AG04449 (cell line): ENCODE measurements at regions not wholly inside any gene's neighbourhood (a gene's known extent, or its start where the extent isn't known, plus 50 kb on each side); places are given as distances from the start of the nearest gene placed in this dataset.
A peak's percentile ranks its signal among the peaks of the same experiment; 100 is the strongest.
"Not testable (repeated sequence)": the region's sequence is repeated elsewhere in the genome, so short reads cannot be mapped to it uniquely, and the experiment has no call there.

Experiments used
- CTCF ChIA-PET: fragments of 350-600 bp; formaldehyde crosslinking; extraction: SDS; loops from one replicate; lab custom pipeline; 2021; ENCODE audit warnings: antibody characterized with exemption; lab: Yijun Ruan, JAX
- POLR2A ChIA-PET: fragments of 400-600, 350-600 bp; formaldehyde crosslinking; extraction: SDS; loops from one replicate; lab custom pipeline; 2020; ENCODE audit warnings: antibody characterized with exemption, inconsistent platforms; lab: Yijun Ruan, JAX
- DNase-seq: peaks from one replicate; pipeline ENCODE4 v3.0.0-alpha.2; 2010; ENCODE audit warnings: low read depth, low spot score
- H3K4me3 ChIP-seq: 2 replicates; pipeline ENCODE4 v1.5.1; 2011; ENCODE audit warnings: low read depth, mild to moderate bottlenecking, control low read depth, low read length
- CTCF ChIP-seq: IDR thresholded peaks from one replicate; pipeline ENCODE4 v1.5.1; 2011; ENCODE audit warnings: mild to moderate bottlenecking, moderate library complexity, low read length, control low read depth, inconsistent platforms; ENCODE audit not compliant: insufficient read depth; ENCODE audit errors: missing control alignments

GRCh38 chr1:172779491-172779890 lies 120.6 kb downstream of the FASLG start:
- no peak for TF ChIP-seq CTCF
- no peak overlapping the region for H3K4me3 ChIP-seq
- ChIA-PET CTCF (interaction anchor here (0.7 to 2.4 kb wide), 5 partner anchors 11 to 423 kb away, joined by 3 to 11 read pairs (median 4); no protein-coding TSS in a partner anchor), POLR2A (no interaction called here)
- DNase-seq, result peak; percentile 10

- CTCF ChIA-PET, result interaction anchor here (0.5 to 1.4 kb wide), 2 partner anchors 36 to 1195 kb away, joined by 3 read pairs; no protein-coding TSS in a partner anchor
- H3K4me3 ChIP-seq, result no peak overlapping the region
- POLR2A ChIA-PET, result no interaction called here
- no peak for TF ChIP-seq CTCF
- no peak for DNase-seq
These were observed 122.7 kb downstream of the FASLG start for GRCh38 chr1:172781513-172782140.

- no peak for TF ChIP-seq CTCF
- no peak overlapping the region for H3K4me3 ChIP-seq
- DNase-seq, result no peak
- POLR2A ChIA-PET, result no interaction called here
- CTCF ChIA-PET, result interaction anchor here (1.5 kb wide), 1 partner anchor 44 kb away, joined by 4 read pairs; no protein-coding TSS in a partner anchor
These were observed 130.9 kb downstream of the FASLG start for GRCh38 chr1:172789840-172790239.

GRCh38 chr1:172790245-172790644 lies 131.3 kb downstream of the FASLG start:
- ChIA-PET POLR2A (no interaction called here), CTCF (interaction anchor here (1.5 kb wide), 1 partner anchor 45 kb away, joined by 4 read pairs; no protein-coding TSS in a partner anchor)
- peak; percentile 59 for DNase-seq
- TF ChIP-seq CTCF, result no peak
- H3K4me3 ChIP-seq, result no peak overlapping the region

- no peak for TF ChIP-seq CTCF
- no peak overlapping the region for H3K4me3 ChIP-seq
- ChIA-PET POLR2A (no interaction called here), CTCF (interaction anchor here (0.8 to 1.6 kb wide), 2 partner anchors 18 to 408 kb away, joined by 3 to 5 read pairs; no protein-coding TSS in a partner anchor)
- DNase-seq, result no peak
These were observed 134.9 kb downstream of the FASLG start for GRCh38 chr1:172793823-172794222.

GRCh38 chr1:172795741-172796140 lies 136.8 kb downstream of the FASLG start:
- CTCF ChIA-PET, result no interaction called here
- DNase-seq, result no peak

GRCh38 chr1:172799804-172800203 lies 140.9 kb downstream of the FASLG start:
- CTCF ChIA-PET, DNase-seq, POLR2A ChIA-PET, H3K4me3 ChIP-seq: not testable (repeated sequence)

More at GRCh38 chr1:172795741-172796140, 136.8 kb downstream of the FASLG start:
- POLR2A ChIA-PET, result no interaction called here
- no peak overlapping the region for H3K4me3 ChIP-seq
- TF ChIP-seq CTCF, result no peak
